Vagina (tissue), 2 donors: ENCODE measurements at regions not wholly inside any gene's neighbourhood (a gene's known extent, or its start where the extent isn't known, plus 50 kb on each side); places are given as distances from the start of the nearest gene placed in this dataset.

Source experiments
- CTCF ChIP-seq, 3 experiments: fragments of 450-650 bp in 2 of 3; fragments of 200-600 bp in 1 of 3; sonication (generic) in 1 of 3; IDR thresholded peaks; one replicate each; pipeline ENCODE4 v1.5.1; 2017 to 2019; ENCODE audit warnings: antibody characterized with exemption in 3 of 3, mild to moderate bottlenecking in 2 of 3, moderate library complexity in 2 of 3
- POLR2A ChIP-seq, 2 donors: fragments of 450-650 bp; IDR thresholded peaks; one replicate each; pipeline ENCODE4 v1.6.1; 2017; ENCODE audit warnings: antibody characterized with exemption in 2 of 2, mild to moderate bottlenecking in 2 of 2, moderate library complexity in 2 of 2
- POLR2AphosphoS5 ChIP-seq, 2 donors: sonication (generic); formaldehyde crosslinking; IDR thresholded peaks; one replicate each; pipeline ENCODE4 v1.9.0; 2017; ENCODE audit warnings: antibody characterized with exemption in 2 of 2, mild to moderate bottlenecking in 2 of 2, low read depth in 1 of 2; ENCODE audit not compliant: insufficient read depth in 1 of 2

GRCh38 chr16:79929260-79929965, 328.9 kb upstream of the MAF start:
- no peak for TF ChIP-seq POLR2AphosphoS5 (IDR thresholded peaks at IDR 0.05; ENCODE audit: insufficient read depth in 1 of 2, low read depth in 1 of 2)
- TF ChIP-seq POLR2A (IDR thresholded peaks at IDR 0.05), result no peak
- no peak for TF ChIP-seq CTCF (IDR thresholded peaks at IDR 0.05)
